ENCODE measurements at regions not wholly inside any gene's neighbourhood (a gene's known extent, or its start where the extent isn't known, plus 50 kb on each side); places are given as distances from the start of the nearest gene placed in this dataset.

DNA sequence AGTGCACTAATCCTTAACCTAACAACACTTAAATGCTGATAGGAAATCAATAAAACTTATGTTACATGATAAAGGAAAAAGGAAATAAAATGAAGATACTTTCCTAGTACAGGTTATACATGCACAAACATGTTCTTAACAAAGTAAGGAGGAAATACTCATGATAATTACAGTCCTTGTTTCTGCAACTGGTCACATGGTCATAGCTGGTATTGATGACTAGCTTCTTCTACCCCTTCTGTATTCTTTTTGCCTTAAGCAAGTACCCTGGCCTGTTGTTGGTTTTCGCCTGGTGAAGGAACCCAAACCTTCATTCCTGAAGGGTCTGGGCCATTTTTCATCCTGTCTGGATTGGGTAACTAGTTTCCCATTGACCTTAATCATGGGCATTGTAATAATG lies 93.7 kb upstream of the FBN2 start:
- H3K4me1 ChIP-seq (ENCODE audit: control insufficient read depth in 2 of 2, insufficient read depth in 2 of 2, low read length in 1 of 2): no peaks in the 10 kb centered on the region
- no peaks in the 10 kb centered on the region for H3K36me3 ChIP-seq (ENCODE audit: control insufficient read depth in 2 of 2, insufficient read depth in 2 of 2, low read length in 1 of 2)
- H3K4me3 ChIP-seq (ENCODE audit: low read depth in 1 of 2, low read length in 2 of 2): no peak overlapping the region
- 91% methylated on average over 1 of the region's 1 CpG for WGBS, 2 donors
- H3K27ac ChIP-seq (ENCODE audit: low read depth in 2 of 2, low read length in 1 of 2): no peak overlapping the region
- H3K9me3 ChIP-seq (ENCODE audit: control insufficient read depth in 2 of 2, insufficient read depth in 1 of 2, low read depth in 1 of 2, low read length in 1 of 2): peaks cover 0 to 4% of the 10 kb centered on the region in 2 donors
- H3K27me3 ChIP-seq (ENCODE audit: control insufficient read depth in 1 of 2, insufficient read depth in 2 of 2, low read length in 2 of 2): no peaks in the 10 kb centered on the region

DNA sequence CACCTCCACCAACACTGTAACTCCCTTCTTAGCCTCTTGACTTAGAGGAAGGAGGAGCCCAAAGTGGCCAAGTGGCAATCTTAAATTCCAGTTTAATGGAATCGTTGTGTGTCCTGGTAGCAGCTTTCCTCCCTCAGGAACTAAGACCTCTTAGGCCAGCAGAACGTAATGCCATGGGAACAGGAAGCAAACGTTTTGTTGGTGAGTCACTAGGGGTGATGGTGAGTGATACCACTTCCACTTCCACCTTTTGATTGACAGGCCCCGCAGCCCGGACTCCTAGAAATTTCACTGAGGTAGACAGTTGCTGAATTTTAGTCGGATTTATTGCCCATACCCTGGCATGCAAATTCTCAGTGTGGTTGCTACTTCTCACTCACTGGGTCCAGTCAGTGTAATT lies 94.2 kb upstream of the FBN2 start:
- no peaks in the 10 kb centered on the region for H3K27me3 ChIP-seq (ENCODE audit: control insufficient read depth in 1 of 2, insufficient read depth in 2 of 2, low read length in 2 of 2)
- H3K4me3 ChIP-seq (ENCODE audit: low read depth in 1 of 2, low read length in 2 of 2): no peak overlapping the region
- H3K4me1 ChIP-seq (ENCODE audit: control insufficient read depth in 2 of 2, insufficient read depth in 2 of 2, low read length in 1 of 2): no peaks in the 10 kb centered on the region
- peaks cover 0 to 4% of the 10 kb centered on the region in 2 donors for H3K9me3 ChIP-seq (ENCODE audit: control insufficient read depth in 2 of 2, insufficient read depth in 1 of 2, low read depth in 1 of 2, low read length in 1 of 2)
- no peak overlapping the region for H3K27ac ChIP-seq (ENCODE audit: low read depth in 2 of 2, low read length in 1 of 2)
- WGBS, 2 donors: 74 to 78% methylated on average over 6 of the region's 6 CpGs
- H3K36me3 ChIP-seq (ENCODE audit: control insufficient read depth in 2 of 2, insufficient read depth in 2 of 2, low read length in 1 of 2): no peaks in the 10 kb centered on the region

DNA sequence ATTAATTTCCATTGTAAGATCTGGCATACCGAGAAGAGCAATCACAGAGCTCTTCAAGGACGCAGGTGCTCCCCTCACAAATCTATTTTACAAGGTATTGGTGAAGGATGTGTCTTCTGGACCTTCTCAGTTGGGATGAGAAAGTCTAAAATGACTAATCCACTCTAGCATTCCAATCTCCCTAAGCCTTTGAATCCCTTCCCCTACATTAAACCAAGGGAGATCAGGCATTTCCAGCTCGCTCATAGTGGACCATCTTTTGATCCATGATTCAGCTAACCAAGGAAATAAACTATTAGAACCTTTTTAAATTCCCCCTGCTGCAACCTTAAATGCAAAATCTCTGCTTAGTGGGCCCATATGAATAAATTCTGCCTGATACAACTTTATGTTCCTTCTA lies 95.9 kb upstream of the FBN2 start:
- WGBS, 2 donors: 76 to 91% methylated on average over 3 of the region's 3 CpGs
- H3K36me3 ChIP-seq (ENCODE audit: control insufficient read depth in 2 of 2, insufficient read depth in 2 of 2, low read length in 1 of 2): no peaks in the 10 kb centered on the region
- H3K27ac ChIP-seq (ENCODE audit: low read depth in 2 of 2, low read length in 1 of 2): no peak overlapping the region
- no peak overlapping the region for H3K4me3 ChIP-seq (ENCODE audit: low read depth in 1 of 2, low read length in 2 of 2)
- H3K27me3 ChIP-seq (ENCODE audit: control insufficient read depth in 1 of 2, insufficient read depth in 2 of 2, low read length in 2 of 2): no peaks in the 10 kb centered on the region
- H3K4me1 ChIP-seq (ENCODE audit: control insufficient read depth in 2 of 2, insufficient read depth in 2 of 2, low read length in 1 of 2): no peaks in the 10 kb centered on the region
- H3K9me3 ChIP-seq (ENCODE audit: control insufficient read depth in 2 of 2, insufficient read depth in 1 of 2, low read depth in 1 of 2, low read length in 1 of 2): peaks cover 0 to 4% of the 10 kb centered on the region in 2 donors

DNA sequence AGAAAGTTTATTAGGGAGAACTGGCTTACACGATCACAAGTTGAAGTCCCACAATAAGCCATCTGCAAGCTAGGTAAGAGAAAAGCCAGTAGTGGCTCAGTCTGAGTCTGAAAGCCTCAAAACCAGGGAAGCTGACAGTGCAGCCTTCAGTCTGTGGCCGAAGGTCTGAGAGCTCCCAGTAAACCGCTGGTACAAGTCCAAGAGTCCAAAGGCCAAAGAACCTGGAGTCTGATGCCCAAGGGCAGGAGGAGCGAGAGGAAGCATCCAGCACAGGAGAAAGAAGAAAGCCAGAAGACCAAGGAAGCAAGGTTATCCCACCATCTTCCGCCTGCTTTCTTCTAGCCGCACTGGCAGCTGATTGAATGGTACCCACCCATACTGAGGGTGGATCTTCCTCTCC lies 97.3 kb upstream of the FBN2 start:
- 85 to 89% methylated on average over 6 of the region's 6 CpGs for WGBS, 2 donors
- H3K4me3 ChIP-seq (ENCODE audit: low read depth in 1 of 2, low read length in 2 of 2): no peak overlapping the region

DNA sequence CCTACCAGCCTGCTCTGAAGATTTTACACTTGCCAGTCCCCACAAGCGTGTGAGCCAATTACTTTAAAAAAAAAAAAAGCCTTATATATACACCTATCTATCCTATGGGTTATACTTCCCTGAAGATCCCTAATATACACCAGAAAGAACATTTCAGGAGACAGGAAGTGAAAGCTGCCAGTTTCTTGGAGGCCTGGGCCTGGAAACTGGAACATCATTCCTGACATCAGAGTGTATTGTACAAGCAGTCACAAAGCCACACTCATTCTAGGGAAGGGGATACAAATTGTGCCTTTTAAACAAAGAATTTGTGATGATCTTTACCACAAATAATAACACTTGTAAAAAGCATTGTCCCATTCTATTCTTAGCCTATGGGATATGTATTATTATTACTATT lies 98.3 kb upstream of the FBN2 start:
- H3K36me3 ChIP-seq (ENCODE audit: control insufficient read depth in 2 of 2, insufficient read depth in 2 of 2, low read length in 1 of 2): no peaks in the 10 kb centered on the region
- no peaks in the 10 kb centered on the region for H3K27me3 ChIP-seq (ENCODE audit: control insufficient read depth in 1 of 2, insufficient read depth in 2 of 2, low read length in 2 of 2)
- no peak overlapping the region for H3K4me3 ChIP-seq (ENCODE audit: low read depth in 1 of 2, low read length in 2 of 2)
- 78 to 94% methylated on average over 1 of the region's 1 CpG for WGBS, 2 donors
- H3K27ac ChIP-seq (ENCODE audit: low read depth in 2 of 2, low read length in 1 of 2): no peak overlapping the region
- no peaks in the 10 kb centered on the region for H3K4me1 ChIP-seq (ENCODE audit: control insufficient read depth in 2 of 2, insufficient read depth in 2 of 2, low read length in 1 of 2)
- peaks cover 0 to 6% of the 10 kb centered on the region in 2 donors for H3K9me3 ChIP-seq (ENCODE audit: control insufficient read depth in 2 of 2, insufficient read depth in 1 of 2, low read depth in 1 of 2, low read length in 1 of 2)

More for the DNA sequence above, 97.3 kb upstream of the FBN2 start:
- no peak overlapping the region for H3K27ac ChIP-seq (ENCODE audit: low read depth in 2 of 2, low read length in 1 of 2)
- peaks cover 0 to 6% of the 10 kb centered on the region in 2 donors for H3K9me3 ChIP-seq (ENCODE audit: control insufficient read depth in 2 of 2, insufficient read depth in 1 of 2, low read depth in 1 of 2, low read length in 1 of 2)
- no peaks in the 10 kb centered on the region for H3K36me3 ChIP-seq (ENCODE audit: control insufficient read depth in 2 of 2, insufficient read depth in 2 of 2, low read length in 1 of 2)
- no peaks in the 10 kb centered on the region for H3K4me1 ChIP-seq (ENCODE audit: control insufficient read depth in 2 of 2, insufficient read depth in 2 of 2, low read length in 1 of 2)
- no peaks in the 10 kb centered on the region for H3K27me3 ChIP-seq (ENCODE audit: control insufficient read depth in 1 of 2, insufficient read depth in 2 of 2, low read length in 2 of 2)

DNA sequence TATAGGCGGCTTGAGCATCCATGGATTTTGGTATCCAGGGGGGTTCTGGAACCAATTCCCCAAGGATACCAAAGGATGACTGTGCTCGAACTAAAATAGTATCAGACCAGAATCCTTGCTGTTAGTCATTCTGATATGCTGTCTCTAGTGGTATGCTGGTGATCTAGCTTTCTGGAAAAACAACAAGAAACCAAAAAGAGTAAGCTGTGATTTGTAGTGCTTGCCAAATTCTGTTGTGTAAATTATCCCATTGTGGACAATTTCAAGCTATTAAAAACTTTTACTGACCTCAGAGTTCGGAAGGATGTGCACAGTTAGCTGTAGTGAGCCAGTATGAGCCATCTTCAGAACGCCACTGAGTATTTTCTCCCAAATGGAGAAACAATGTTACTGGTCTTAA lies 99.0 kb upstream of the FBN2 start:
- H3K4me1 ChIP-seq (ENCODE audit: control insufficient read depth in 2 of 2, insufficient read depth in 2 of 2, low read length in 1 of 2): no peaks in the 10 kb centered on the region
- no peak overlapping the region for H3K4me3 ChIP-seq (ENCODE audit: low read depth in 1 of 2, low read length in 2 of 2)
- no peak overlapping the region for H3K27ac ChIP-seq (ENCODE audit: low read depth in 2 of 2, low read length in 1 of 2)
- peaks cover 0 to 6% of the 10 kb centered on the region in 2 donors for H3K9me3 ChIP-seq (ENCODE audit: control insufficient read depth in 2 of 2, insufficient read depth in 1 of 2, low read depth in 1 of 2, low read length in 1 of 2)
- no peaks in the 10 kb centered on the region for H3K36me3 ChIP-seq (ENCODE audit: control insufficient read depth in 2 of 2, insufficient read depth in 2 of 2, low read length in 1 of 2)
- no peaks in the 10 kb centered on the region for H3K27me3 ChIP-seq (ENCODE audit: control insufficient read depth in 1 of 2, insufficient read depth in 2 of 2, low read length in 2 of 2)
- 71 to 73% methylated on average over 4 of the region's 4 CpGs for WGBS, 2 donors

DNA sequence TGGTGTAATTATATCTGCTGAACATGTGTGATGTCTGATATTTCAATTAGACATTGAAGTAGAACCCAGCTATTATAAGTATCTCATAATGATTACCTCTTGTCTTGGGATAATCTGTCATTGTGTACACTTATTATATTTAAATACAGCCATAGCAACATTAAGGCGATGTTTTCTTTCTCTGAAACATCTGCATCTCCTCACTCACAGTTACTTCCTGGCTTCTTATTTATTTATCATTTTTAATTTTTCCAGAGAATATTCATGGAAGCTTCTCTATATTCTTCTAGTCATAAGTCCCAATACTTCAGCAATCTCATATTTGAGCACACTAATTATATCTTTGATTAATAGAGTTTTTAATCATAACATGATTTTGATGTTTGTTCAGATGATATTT lies 103.8 kb upstream of the FBN2 start:
- Histone ChIP-seq H3K4me3 (ENCODE audit: low read depth in 1 of 2, low read length in 2 of 2) (no peak overlapping the region), H3K4me1 (ENCODE audit: control insufficient read depth in 2 of 2, insufficient read depth in 2 of 2, low read length in 1 of 2) (no peaks in the 10 kb centered on the region), H3K9me3 (ENCODE audit: control insufficient read depth in 2 of 2, insufficient read depth in 1 of 2, low read depth in 1 of 2, low read length in 1 of 2) (peaks cover 0 to 2% of the 10 kb centered on the region in 2 donors), H3K36me3 (ENCODE audit: control insufficient read depth in 2 of 2, insufficient read depth in 2 of 2, low read length in 1 of 2) (no peaks in the 10 kb centered on the region), H3K27ac (ENCODE audit: low read depth in 2 of 2, low read length in 1 of 2) (no peak overlapping the region), H3K27me3 (ENCODE audit: control insufficient read depth in 1 of 2, insufficient read depth in 2 of 2, low read length in 2 of 2) (no peaks in the 10 kb centered on the region)
- WGBS, 2 donors: 84 to 91% methylated on average over 1 of the region's 1 CpG

DNA sequence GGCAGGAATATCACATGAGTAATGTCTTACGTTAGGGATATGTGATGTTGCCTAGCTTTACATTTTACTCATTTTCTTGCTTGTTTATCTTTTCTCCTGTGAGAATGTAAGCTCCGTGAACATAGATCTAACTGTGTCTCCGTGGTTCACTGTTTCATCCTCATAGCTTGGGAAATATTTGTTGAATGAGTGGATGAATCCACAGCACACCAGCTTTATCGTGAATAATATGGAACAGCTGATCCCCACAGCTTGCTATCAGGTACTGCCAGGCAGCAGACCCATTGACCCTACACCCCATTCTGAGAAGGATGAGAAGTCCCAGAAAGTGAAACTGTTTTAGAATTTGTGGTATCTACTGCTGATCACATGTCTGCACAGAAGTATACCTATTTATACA lies 106.8 kb upstream of the FBN2 start:
- no peaks in the 10 kb centered on the region for H3K4me1 ChIP-seq (ENCODE audit: control insufficient read depth in 2 of 2, insufficient read depth in 2 of 2, low read length in 1 of 2)
- H3K9me3 ChIP-seq (ENCODE audit: control insufficient read depth in 2 of 2, insufficient read depth in 1 of 2, low read depth in 1 of 2, low read length in 1 of 2): no peaks in the 10 kb centered on the region
- H3K27me3 ChIP-seq (ENCODE audit: control insufficient read depth in 1 of 2, insufficient read depth in 2 of 2, low read length in 2 of 2): no peaks in the 10 kb centered on the region
- no peak overlapping the region for H3K27ac ChIP-seq (ENCODE audit: low read depth in 2 of 2, low read length in 1 of 2)
- H3K4me3 ChIP-seq (ENCODE audit: low read depth in 1 of 2, low read length in 2 of 2): no peak overlapping the region
- H3K36me3 ChIP-seq (ENCODE audit: control insufficient read depth in 2 of 2, insufficient read depth in 2 of 2, low read length in 1 of 2): no peaks in the 10 kb centered on the region
- WGBS, 2 donors: 48 to 52% methylated on average over 4 of the region's 4 CpGs

DNA sequence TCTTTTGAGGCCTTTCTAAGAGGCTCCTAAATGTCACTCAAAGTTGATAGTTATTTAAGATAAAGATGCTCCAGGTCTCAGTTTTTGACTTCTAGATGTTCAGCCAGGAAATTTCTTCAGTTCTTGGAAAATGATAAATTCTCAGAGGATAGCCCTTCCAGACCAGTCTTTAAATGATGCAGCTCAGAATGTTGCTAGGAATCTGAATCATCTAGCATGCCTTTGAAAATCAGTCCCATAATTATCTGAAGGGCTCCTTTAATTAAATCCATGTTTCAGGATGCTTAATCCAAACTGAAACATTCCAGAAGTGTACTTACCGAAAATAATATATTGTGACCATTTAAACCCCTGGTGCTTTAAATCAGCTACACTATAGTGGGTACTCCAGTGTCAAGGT lies 107.5 kb upstream of the FBN2 start:
- no peak overlapping the region for H3K4me3 ChIP-seq (ENCODE audit: low read depth in 1 of 2, low read length in 2 of 2)
- no peaks in the 10 kb centered on the region for H3K4me1 ChIP-seq (ENCODE audit: control insufficient read depth in 2 of 2, insufficient read depth in 2 of 2, low read length in 1 of 2)
- no peaks in the 10 kb centered on the region for H3K27me3 ChIP-seq (ENCODE audit: control insufficient read depth in 1 of 2, insufficient read depth in 2 of 2, low read length in 2 of 2)
- no peaks in the 10 kb centered on the region for H3K36me3 ChIP-seq (ENCODE audit: control insufficient read depth in 2 of 2, insufficient read depth in 2 of 2, low read length in 1 of 2)
- WGBS, 2 donors: 76 to 86% methylated on average over 1 of the region's 1 CpG
- H3K9me3 ChIP-seq (ENCODE audit: control insufficient read depth in 2 of 2, insufficient read depth in 1 of 2, low read depth in 1 of 2, low read length in 1 of 2): no peaks in the 10 kb centered on the region
- no peak overlapping the region for H3K27ac ChIP-seq (ENCODE audit: low read depth in 2 of 2, low read length in 1 of 2)

DNA sequence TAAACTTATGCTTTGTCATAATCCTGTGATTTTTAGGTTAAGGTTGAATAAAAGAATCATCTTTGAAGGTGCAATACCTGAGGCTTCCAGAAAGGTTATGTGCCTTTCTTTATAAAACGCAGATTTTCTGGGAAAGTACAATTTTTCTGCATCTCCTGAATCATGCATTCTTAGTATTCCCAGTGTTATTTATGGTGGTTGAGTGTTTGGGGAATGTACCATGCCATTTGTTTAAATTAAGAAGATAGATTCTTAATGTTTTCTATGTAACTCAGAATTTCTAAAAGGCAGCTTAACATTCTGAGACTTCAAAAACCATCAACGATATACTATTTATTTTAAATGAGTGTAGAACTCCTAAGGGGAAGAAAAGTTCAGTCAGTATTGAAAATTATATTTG lies 108.1 kb upstream of the FBN2 start:
- H3K36me3 ChIP-seq (ENCODE audit: control insufficient read depth in 2 of 2, insufficient read depth in 2 of 2, low read length in 1 of 2): no peaks in the 10 kb centered on the region
- no peaks in the 10 kb centered on the region for H3K27me3 ChIP-seq (ENCODE audit: control insufficient read depth in 1 of 2, insufficient read depth in 2 of 2, low read length in 2 of 2)
- 74 to 75% methylated on average over 2 of the region's 2 CpGs for WGBS, 2 donors
- no peak overlapping the region for H3K27ac ChIP-seq (ENCODE audit: low read depth in 2 of 2, low read length in 1 of 2)
- H3K9me3 ChIP-seq (ENCODE audit: control insufficient read depth in 2 of 2, insufficient read depth in 1 of 2, low read depth in 1 of 2, low read length in 1 of 2): no peaks in the 10 kb centered on the region
- H3K4me1 ChIP-seq (ENCODE audit: control insufficient read depth in 2 of 2, insufficient read depth in 2 of 2, low read length in 1 of 2): no peaks in the 10 kb centered on the region
- no peak overlapping the region for H3K4me3 ChIP-seq (ENCODE audit: low read depth in 1 of 2, low read length in 2 of 2)
